ENCODE measurements at regions not wholly inside any gene's neighbourhood (a gene's known extent, or its start where the extent isn't known, plus 50 kb on each side); places are given as distances from the start of the nearest gene placed in this dataset.
"Not testable (repeated sequence)": the region's sequence is repeated elsewhere in the genome, so short reads cannot be mapped to it uniquely, and the experiment has no call there.

- no peak for DNase-seq
These were observed 59.9 kb downstream of the MINAR1 start for GRCh38 chr15:79492065-79492464.

DNA sequence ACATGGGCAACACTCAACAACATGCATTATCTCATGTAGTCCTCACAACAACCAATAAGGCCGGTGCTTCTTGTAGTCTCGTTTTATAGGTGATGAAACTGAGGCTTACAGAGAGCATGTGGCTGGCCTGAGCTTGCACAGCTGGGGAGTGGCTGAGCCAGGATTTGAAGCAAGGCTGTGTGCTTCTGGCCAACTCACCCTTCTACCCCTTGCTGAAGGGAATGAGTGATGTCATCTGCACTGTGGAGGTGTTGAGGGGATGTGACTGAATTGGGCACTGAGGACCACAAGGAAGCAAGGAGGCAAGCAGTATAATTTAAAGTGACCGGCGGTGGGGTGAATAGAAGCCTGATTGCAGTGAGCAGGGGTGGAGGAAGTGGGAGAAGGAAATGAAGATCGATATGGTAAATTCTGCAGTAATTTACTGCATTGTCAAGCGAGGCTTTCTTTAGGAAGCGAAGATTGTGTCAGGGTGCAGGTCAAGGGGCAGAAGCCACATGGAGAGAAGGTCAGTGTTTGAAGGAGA, 62.3 kb downstream of the MINAR1 start:
- DNase-seq, result no peak

GRCh38 chr15:79494963-79495755, 63.0 kb downstream of the MINAR1 start:
- DNase-seq, result no peak

DNA sequence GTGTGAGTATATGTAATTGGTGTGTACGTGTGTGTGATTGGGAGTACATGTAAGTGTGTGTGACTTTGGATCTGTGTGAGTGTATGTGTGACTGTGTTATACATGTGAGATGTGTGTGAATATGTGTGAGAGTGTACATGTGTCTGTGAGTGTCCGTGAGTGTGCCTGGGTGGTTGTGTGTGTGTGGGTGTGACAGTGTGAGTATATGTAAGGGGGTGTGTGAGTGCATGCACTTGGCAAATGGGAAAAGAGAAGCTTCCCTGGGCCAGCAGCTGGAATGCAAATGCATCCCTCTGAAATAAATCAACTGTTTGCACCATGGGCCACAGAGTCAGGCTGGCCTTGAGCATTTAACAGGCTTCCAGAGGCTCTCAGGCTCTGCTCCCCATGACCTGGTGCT, 63.6 kb downstream of the MINAR1 start:
- DNase-seq, result no peak

DNA sequence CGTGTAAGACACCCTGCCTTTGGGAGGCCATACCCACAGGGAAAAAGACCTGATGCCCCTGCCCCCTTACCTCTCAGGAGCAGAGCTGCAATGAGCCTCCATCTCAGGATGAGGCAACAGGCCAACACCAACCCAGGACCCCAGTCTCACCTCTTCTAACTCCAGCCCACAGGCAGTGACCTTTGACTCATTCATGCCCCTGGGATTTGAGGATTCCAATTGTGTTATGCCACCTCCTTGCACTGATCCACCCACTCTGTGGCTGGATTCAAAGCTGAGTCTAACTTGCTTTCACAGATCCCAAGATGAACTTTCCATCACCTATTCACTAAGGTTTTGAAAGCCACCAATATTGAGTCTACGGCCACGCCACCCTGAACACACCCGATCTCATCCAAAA, 64.7 kb downstream of the MINAR1 start:
- DNase-seq, result no peak

- DNase-seq, result no peak
These were observed 69.0 kb downstream of the MINAR1 start for GRCh38 chr15:79501086-79501485.

- DNase-seq, result no peak
These were observed 73.8 kb downstream of the MINAR1 start for GRCh38 chr15:79505956-79506355.

GRCh38 chr15:79512844-79513243, 80.7 kb downstream of the MINAR1 start:
- not testable (repeated sequence) for DNase-seq

DNA sequence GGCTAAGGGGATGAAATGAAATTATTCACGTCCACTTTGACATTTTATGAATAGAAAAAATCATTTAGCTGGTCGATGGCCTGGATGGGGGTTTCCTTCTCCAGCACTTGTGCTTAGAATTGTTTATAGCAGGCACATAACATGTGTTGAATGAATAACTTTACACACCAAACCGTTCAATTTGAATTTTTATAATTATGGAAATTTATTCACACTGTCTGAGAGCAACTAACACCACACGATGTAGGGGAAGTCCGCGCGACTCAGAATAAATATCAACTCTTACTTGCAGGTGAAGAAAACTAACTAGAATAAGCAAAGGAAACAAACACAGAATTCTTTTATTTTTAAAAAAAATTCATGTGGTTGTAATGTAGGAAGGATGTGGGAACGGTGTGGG, 81.3 kb downstream of the MINAR1 start:
- no peak for DNase-seq

DNA sequence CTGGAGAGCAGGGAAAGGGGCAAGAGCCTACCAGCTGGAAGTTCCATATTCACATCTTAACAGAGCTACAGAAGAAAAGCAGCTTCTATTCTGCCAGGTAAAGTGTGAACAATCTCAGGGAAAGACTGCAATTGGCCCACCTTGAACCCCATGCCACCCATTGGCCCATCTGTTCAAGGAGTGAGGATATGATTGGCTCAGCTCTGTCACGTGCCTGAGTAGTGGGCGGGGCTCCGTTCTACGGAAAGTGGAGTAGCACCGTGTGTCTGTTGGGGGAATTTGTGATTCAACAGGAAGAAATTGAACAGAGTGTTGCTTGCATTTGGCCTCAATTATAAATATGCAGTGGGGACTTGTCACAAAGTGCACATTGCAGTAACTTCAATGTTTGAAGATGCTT, 81.8 kb downstream of the MINAR1 start:
- DNase-seq, result no peak

GRCh38 chr15:79515300-79516027, 83.3 kb downstream of the MINAR1 start:
- DNase-seq, result no peak

DNA sequence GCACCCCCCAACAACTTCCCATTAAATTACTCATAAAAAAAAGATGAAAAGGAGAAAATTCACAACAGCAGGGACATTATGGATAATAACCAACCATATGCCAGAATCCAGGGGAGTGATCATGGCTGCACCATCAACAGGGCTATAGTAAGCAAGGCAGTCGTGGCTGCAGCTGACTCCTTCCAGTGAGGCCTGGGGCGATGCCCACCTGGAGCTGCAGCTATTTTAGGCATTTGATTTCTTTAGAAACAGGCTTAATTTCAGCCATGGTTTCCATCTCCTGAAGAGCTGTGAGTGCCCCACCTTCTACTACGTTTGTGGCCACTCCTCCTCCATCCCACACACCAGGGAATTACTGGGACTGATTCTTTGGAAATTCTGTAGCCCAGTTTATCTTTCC, 84.0 kb downstream of the MINAR1 start:
- DNase-seq, result no peak

DNA sequence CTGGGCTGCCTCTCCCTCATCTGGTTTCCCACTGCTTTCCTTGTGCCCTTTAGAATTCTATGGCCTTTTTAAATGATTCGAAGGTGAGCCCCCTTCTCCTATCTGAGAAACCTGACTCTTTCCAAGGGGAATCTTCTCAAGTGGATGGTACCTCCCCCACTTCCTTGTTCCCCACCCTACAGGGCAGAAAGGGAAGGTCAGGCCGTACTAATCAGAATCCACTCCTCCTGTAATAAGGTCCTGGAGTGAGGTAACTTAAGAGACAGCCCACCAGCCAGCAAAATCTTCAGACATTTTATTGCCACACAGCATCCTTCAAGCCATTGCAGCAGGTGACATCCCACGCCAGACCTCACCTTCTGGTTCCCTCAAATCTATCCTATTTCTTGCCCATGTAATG, 84.5 kb downstream of the MINAR1 start:
- no peak for DNase-seq

DNA sequence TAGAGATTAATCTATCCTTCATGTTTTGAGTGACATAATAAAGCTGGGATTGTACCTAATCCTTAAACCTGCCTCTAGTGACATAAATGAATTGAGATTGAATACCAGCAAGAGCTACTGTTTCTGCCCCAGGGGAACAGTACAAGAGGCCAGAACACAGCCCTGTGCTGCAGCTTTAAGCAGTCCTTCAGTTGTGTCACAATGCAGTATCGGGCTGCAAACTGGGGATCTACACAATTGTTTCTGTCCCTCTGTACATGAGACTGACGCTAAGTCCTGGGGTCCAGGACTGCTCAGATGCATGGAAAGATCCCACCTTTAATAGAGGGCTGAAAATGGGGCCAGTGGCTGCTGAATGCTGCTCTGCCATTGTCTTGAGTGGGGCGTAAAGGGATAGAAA, 87.5 kb downstream of the MINAR1 start:
- DNase-seq, result no peak

DNA sequence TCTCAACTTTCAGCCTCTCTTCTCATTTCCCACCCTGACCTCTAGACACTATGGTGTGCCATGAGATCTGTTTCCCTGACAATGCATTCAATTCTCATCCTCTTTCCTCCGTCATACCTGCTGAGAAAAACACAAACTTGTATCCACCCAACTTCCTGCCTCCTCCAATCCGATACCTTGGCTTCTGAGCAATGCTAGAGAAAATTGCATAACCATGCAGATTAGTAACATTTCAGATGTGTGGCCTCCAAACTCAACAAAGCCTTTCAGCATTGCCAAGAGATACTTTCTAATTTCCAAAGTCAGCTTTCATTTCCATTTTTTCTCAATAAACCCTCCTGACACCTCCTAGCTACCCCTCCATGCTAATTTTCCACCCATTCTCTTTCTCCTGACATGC, 88.5 kb downstream of the MINAR1 start:
- no peak for DNase-seq

- no peak for DNase-seq
These were observed 90.5 kb downstream of the MINAR1 start for GRCh38 chr15:79522656-79523055.

DNA sequence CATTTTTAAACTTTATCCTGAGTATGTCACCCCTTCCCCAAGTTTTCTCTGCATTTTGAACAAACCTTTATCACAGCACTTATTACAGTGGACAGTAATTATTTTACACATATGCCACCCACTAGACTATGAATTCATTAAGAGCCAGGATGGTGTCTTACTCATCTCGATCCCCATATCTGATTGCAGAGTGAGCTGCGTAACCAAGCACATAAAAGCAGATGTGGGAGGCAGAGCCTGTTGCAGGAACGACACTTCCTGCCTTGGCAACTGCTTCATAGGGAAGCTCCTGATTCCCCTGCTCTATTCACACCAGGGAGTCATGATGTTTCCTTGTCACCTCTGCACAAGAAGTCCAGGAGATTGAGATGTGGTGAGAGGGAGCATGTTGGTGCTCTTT, 91.1 kb downstream of the MINAR1 start:
- DNase-seq, result no peak

GRCh38 chr15:79524531-79524930, 92.4 kb downstream of the MINAR1 start:
- no peak for DNase-seq

- no peak for DNase-seq
These were observed 94.2 kb downstream of the MINAR1 start for GRCh38 chr15:79526376-79526775.

- no peak for DNase-seq
These were observed 95.7 kb downstream of the MINAR1 start for GRCh38 chr15:79527821-79528220.

DNA sequence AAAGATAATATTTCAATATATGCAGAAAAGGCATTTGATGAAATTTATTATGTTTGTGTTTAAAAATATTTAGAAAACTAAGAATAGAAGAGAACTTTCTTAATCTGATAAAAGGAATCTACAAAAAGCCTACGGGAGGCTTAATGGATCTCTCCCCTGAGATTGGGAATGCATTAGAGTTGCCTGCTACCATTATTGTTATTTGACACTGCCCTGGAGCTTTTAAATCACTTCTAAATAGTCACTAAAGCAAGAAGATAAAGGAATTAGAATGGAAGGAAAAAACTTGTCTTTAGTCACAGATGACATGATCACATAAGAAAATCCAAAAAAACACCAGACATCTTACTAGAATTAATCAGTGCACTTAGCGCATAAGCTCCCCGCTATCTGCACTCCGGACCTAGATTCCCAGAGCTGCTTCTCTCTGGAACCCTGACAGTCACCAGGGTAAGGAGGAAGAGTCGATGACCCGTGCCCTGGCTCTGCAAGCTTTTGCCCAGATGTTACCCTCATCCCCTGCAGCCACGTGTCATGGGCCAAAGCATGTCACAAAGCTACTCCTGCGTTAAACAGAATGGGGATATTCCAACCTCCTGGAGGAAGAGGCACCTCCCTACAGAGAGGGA, 97.1 kb downstream of the MINAR1 start:
- no peak for DNase-seq

DNA sequence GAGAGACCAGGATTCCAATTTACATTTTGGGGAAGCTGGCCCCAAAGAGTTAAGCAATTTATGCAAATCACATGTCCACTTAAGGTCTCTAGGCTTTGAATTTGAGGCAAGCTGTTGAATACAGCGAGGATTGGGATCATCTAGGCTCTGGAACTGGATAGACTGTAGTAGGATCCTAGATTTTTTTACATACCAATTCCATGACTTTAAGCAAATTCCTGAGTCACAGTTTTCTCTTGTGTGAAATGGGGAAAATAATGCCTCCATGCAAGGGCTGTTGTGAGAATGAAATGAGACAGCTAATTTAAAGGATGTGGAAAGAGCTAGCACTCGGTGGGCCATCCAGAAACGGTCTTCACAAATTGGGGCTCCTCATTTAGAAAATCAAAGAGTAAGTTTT, 103.4 kb downstream of the MINAR1 start:
- no peak for DNase-seq

GRCh38 chr15:79538527-79538926, 106.4 kb downstream of the MINAR1 start:
- no peak for DNase-seq

DNA sequence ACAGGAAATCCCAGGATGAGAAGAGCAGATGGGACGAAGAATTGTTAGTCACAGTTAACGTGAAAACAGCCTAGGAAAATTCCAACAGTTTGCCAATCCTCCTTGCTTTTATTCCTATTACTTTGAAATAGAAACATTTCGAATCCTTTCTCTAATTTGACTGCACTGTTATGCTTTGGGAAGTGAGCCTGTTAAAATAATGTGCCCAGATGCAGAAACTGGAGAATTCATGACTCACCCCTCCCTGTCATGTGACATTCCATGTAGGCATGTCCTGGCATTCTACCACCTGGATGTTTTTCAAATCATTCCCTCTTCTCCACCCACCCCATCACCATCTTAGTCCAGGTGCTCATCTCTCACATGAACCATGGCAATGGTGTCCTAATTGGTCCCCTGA, 107.3 kb downstream of the MINAR1 start:
- DNase-seq, result no peak
